Eye (tissue), 1 donor: ENCODE measurements at regions not wholly inside any gene's neighbourhood (a gene's known extent, or its start where the extent isn't known, plus 50 kb on each side); places are given as distances from the start of the nearest gene placed in this dataset.
"Not testable (repeated sequence)": the region's sequence is repeated elsewhere in the genome, so short reads cannot be mapped to it uniquely, and the experiment has no call there.

Experiments used
- DNase-seq: peaks from one replicate; pipeline ENCODE4 v3.0.0-alpha.2; 2015

- DNase-seq: no peak
Observed at GRCh38 chr16:22627043-22627442, 116.4 kb downstream of the NPIPB5 start.

GRCh38 chr16:22628994-22629393 lies 118.3 kb downstream of the NPIPB5 start:
- DNase-seq: no peak

GRCh38 chr16:22630242-22630641 lies 119.6 kb downstream of the NPIPB5 start:
- no peak for DNase-seq

- no peak for DNase-seq
Observed at GRCh38 chr16:22631264-22631663, 120.6 kb downstream of the NPIPB5 start.

- DNase-seq: no peak
Observed at GRCh38 chr16:22632606-22633005, 121.9 kb downstream of the NPIPB5 start.

GRCh38 chr16:22633280-22633679 lies 122.6 kb downstream of the NPIPB5 start:
- no peak for DNase-seq

GRCh38 chr16:22633799-22634198 lies 123.1 kb downstream of the NPIPB5 start:
- no peak for DNase-seq

- no peak for DNase-seq
Observed at GRCh38 chr16:22634954-22635353, 124.3 kb downstream of the NPIPB5 start.

- DNase-seq: no peak
Observed at GRCh38 chr16:22635357-22635761, 124.7 kb downstream of the NPIPB5 start.

GRCh38 chr16:22635801-22636200 lies 125.1 kb downstream of the NPIPB5 start:
- no peak for DNase-seq

GRCh38 chr16:22638393-22639206 lies 127.9 kb downstream of the NPIPB5 start:
- DNase-seq: no peak

- DNase-seq: peak; percentile 54
Observed at GRCh38 chr16:22641131-22641628, 130.5 kb downstream of the NPIPB5 start.

- DNase-seq: no peak
Observed at GRCh38 chr16:22642416-22643088, 131.9 kb downstream of the NPIPB5 start.

GRCh38 chr16:22643203-22643602 lies 132.5 kb downstream of the NPIPB5 start:
- DNase-seq: not testable (repeated sequence)

- DNase-seq: no peak
Observed at GRCh38 chr16:22643886-22644285, 133.2 kb downstream of the NPIPB5 start.

GRCh38 chr16:22645868-22646267 lies 135.2 kb downstream of the NPIPB5 start:
- DNase-seq: no peak

- DNase-seq: no peak
Observed at GRCh38 chr16:22646948-22647556, 136.4 kb downstream of the NPIPB5 start.

GRCh38 chr16:22648141-22648540 lies 137.4 kb downstream of the NPIPB5 start:
- no peak for DNase-seq

GRCh38 chr16:22648941-22649340 lies 138.2 kb downstream of the NPIPB5 start:
- DNase-seq: no peak

GRCh38 chr16:22651111-22651817 lies 140.6 kb downstream of the NPIPB5 start:
- not testable (repeated sequence) for DNase-seq

GRCh38 chr16:22652463-22652845 lies 141.8 kb downstream of the NPIPB5 start:
- DNase-seq: no peak

- DNase-seq: no peak
Observed at GRCh38 chr16:22653876-22654275, 143.2 kb downstream of the NPIPB5 start.

GRCh38 chr16:22656573-22656972 lies 145.9 kb downstream of the NPIPB5 start:
- DNase-seq: not testable (repeated sequence)
